Superior temporal gyrus (tissue), 1 donor: ENCODE measurements at regions not wholly inside any gene's neighbourhood (a gene's known extent, or its start where the extent isn't known, plus 50 kb on each side); places are given as distances from the start of the nearest gene placed in this dataset.
"Not testable (repeated sequence)": the region's sequence is repeated elsewhere in the genome, so short reads cannot be mapped to it uniquely, and the experiment has no call there.

Experiments
- DNase-seq: peaks from one replicate; pipeline ENCODE4 v3.0.0-alpha.2; 2016; ENCODE audit errors: extremely low spot score

- no peak for DNase-seq
These were observed 1244.3 kb downstream of the RAPGEF2 start for GRCh38 chr4:160347197-160347596.

DNA sequence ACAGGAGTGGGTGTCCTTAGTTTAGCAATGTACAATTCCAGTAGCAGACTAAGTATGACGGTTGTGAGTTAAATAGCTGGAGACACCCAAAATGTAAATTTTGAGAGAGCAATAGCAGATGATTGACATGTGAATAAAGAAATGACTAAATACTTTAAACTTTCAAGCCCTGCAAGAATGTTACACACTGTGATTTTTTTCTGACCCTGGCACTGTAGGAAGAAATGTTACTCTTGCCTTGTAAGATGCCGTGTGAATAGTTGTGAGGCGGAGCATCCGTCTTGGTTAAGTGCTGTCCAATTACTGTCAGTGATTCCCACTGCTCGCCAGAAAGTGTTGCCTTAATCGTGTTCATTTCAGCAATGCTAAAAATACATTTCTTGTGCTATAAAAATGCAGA lies 1248.1 kb downstream of the RAPGEF2 start:
- DNase-seq = no peak

DNA sequence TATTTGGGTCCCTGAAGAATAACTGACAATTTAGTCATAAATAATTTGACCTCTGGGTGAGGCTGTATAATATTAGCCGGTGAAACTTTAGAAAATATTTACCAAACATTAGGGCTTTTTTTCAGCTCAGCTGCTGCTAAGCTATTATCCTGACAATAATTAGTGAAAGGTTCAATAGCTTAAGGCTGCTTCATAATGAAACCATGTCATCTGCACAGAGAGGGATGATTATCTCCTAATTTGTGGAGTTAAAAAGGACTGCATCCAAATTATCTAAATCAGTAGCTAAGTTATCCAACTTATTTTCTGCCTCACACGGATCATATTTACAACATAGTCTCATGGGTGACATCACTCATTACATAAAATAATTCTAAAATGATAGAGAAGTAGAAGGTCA lies 1249.8 kb downstream of the RAPGEF2 start:
- no peak for DNase-seq

- peak; percentile 73 for DNase-seq
These were observed 1250.7 kb downstream of the RAPGEF2 start for GRCh38 chr4:160353548-160353947.

GRCh38 chr4:160362478-160362877 lies 1259.6 kb downstream of the RAPGEF2 start:
- DNase-seq = no peak

GRCh38 chr4:160364217-160364616 lies 1261.3 kb downstream of the RAPGEF2 start:
- no peak for DNase-seq

- not testable (repeated sequence) for DNase-seq
These were observed 1261.8 kb downstream of the RAPGEF2 start for GRCh38 chr4:160364665-160365064.

GRCh38 chr4:160365383-160365782 lies 1262.5 kb downstream of the RAPGEF2 start:
- DNase-seq = not testable (repeated sequence)

GRCh38 chr4:160370046-160370445 lies 1267.2 kb downstream of the RAPGEF2 start:
- DNase-seq = no peak

- DNase-seq = no peak
These were observed 1268.6 kb downstream of the RAPGEF2 start for GRCh38 chr4:160371446-160371845.

- DNase-seq = no peak
These were observed 1269.5 kb downstream of the RAPGEF2 start for GRCh38 chr4:160372390-160372789.

- DNase-seq = no peak
These were observed 1271.0 kb downstream of the RAPGEF2 start for GRCh38 chr4:160373911-160374310.

GRCh38 chr4:160375772-160376452 lies 1273.0 kb downstream of the RAPGEF2 start:
- DNase-seq = no peak

DNA sequence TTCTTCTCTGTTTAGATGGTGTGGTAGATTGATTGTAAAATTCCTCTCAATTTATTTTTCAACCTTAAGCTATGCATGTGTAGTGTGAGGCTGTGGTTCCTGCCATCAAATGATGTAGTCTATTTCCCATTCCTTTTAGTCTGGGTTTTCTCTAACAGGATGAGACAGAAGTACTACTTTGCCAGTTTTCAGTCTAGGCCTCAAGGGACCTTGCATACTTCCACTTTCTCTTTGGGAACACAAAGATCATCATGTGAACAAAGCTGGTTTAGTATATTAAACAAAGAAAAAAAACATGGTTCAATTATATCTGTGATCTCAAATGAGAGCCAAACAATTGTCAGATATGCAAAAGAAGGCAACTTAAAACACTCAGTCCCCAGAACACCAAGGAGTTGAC lies 1284.0 kb downstream of the RAPGEF2 start:
- no peak for DNase-seq

DNA sequence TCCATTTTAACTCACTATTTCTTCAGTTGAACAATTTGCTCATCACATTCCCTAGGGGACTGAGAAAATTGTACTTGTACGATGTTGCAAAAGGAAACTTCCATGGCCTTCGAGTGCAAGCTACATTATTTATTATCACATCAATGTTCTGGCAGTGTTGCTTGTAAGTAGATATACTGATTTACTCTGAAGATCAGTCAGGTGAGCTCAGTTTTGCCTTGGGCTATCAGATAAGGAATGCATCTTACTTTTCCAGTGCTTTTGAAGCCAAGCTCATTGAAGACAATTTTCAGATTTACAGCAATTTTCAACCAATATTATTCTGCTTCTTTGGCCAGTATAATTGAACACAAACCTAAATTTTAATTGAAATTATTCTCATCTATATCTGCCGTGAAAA lies 1296.9 kb downstream of the RAPGEF2 start:
- no peak for DNase-seq

DNA sequence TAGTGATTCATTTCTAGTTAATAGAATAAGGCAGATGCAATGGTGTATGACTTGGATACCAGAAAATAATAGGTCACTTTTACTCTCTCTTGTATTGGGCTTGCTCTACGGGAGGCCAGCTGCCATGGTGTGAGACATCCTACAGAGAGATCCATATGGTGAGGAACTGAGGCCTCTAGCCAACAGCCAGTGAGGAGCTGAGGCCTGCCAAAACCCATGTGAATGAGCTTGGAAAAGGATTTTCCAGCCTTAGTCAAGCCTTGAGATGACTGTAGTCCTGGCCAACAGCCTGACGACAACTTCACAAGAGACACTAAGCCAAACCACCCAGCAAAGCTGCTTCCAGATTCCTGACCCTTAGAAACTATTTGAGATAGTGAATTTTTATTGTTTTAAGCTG lies 1300.2 kb downstream of the RAPGEF2 start:
- no peak for DNase-seq

- DNase-seq = no peak
These were observed 1303.5 kb downstream of the RAPGEF2 start for GRCh38 chr4:160406263-160406825.

DNA sequence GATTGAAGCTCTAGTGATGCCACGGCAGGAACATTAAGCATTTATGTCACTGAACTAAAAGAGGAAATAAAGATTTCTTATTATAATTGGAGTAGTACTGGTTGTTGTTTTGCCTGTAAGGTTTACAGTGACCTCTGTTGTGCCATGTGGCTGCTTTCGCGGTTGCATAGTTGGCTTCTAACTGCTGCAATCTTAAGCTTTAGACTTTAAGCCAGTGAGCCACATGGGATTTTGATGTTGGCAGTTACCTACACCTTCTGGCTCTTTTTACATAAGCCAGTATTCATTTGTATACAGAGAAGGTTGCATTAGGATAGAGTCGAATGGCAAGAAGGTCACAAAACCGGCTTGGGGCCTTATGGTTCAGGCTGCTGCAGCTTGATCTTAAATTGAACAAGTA lies 1311.6 kb downstream of the RAPGEF2 start:
- no peak for DNase-seq

DNA sequence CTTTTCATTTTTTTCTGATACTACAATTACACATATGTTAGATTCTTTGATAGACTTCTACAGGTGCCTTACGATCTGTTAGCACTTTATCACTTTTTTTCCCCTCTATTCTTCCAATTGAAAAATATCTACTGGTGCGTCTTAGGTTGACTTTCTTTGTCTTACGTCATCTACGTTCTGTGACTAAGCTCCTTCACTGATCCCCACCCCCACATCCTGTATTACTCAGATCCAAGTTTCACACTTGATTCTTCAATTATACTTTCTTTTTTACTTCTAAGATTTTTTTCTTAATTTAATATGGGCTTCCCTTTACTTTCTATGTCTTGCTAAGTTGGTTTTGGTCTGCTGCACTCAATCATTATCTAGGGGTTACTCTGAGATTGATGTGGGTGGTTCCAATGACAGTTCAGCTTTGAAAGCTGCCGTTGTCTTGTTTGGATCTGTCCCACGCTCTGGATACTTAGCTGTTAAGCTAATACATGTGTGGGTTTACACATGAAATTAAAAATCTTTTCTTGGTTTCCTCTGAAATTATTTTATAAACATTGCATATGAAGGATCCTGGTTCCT lies 1321.1 kb downstream of the RAPGEF2 start:
- no peak for DNase-seq

DNA sequence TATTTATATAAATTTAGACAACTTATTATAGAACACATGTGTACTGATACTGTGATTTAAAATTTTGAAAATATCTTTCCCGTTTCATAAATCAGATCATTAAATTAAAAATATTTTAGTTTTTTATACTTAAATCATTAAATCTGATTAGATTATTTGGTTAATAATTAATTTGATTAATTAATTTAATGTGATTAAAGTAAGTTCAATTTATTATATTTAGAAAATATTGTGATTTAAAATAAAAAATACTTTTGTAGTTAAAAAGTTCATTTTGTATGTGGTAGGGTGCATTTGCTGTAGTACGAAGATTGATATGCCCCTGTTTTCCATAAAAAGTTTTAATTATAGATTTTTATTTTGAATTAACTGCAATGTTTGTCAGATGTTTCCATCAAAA lies 1323.4 kb downstream of the RAPGEF2 start:
- DNase-seq = no peak

- peak; percentile 15 for DNase-seq
These were observed 1348.0 kb downstream of the RAPGEF2 start for GRCh38 chr4:160450876-160451275.

GRCh38 chr4:160481696-160482690 lies 1379.1 kb downstream of the RAPGEF2 start:
- not testable (repeated sequence) for DNase-seq
